Posterior cingulate gyrus (tissue), 11 donors: ENCODE measurements at regions not wholly inside any gene's neighbourhood (a gene's known extent, or its start where the extent isn't known, plus 50 kb on each side); places are given as distances from the start of the nearest gene placed in this dataset.
A peak's percentile ranks its signal among the peaks of the same experiment; 100 is the strongest.
"Not testable (repeated sequence)": the region's sequence is repeated elsewhere in the genome, so short reads cannot be mapped to it uniquely, and the experiment has no call there.

Experiments used
- DNase-seq, 10 donors: peaks; one replicate each; pipeline versions ENCODE4 v3.0.0 to v3.0.0-alpha.2; 2020 to 2021; ENCODE audit warnings: mixed read lengths in 3 of 10
- intact Hi-C: fragments of 100-400 bp; cut with DNase I; formaldehyde crosslinking; loops from one replicate; pipeline ENCODE4 v1.15.1; 2023

- intact Hi-C loops: no loop called here
- DNase-seq: peak in 1 of 10 donors; percentile 34
Observed at GRCh38 chr3:72280876-72281275, 495.9 kb upstream of the PROK2 start.

DNA sequence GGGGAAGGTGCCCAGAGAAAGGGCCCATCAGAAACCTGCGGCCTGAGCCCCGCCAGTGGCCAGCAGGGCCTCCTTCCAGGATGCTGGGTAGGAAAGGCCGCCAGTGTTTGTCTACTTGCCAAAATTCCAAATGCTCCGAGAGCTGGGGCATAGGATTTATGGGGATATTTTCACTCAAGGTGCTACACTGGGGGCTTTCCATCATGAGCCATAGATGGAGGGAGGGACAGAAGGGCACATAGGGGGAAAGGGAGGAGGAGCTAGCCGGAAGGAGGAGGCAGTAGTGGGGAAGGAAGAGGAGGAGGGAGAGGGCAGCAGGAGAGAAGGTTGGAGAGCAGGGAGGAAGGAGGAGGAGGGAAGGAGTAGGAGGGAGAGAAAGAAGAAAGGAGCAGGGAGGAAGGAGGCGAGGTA lies 494.7 kb upstream of the PROK2 start:
- DNase-seq: peak in 1 of 10 donors; percentile 70
- intact Hi-C loops: loop anchor here (10.0 kb wide), 1 partner anchor 55 kb away; no protein-coding TSS in a partner anchor

- DNase-seq: no peak
- intact Hi-C loops: loop anchor here (10.0 kb wide), 1 partner anchor 56 kb away; no protein-coding TSS in a partner anchor
Observed at GRCh38 chr3:72279068-72279604, 494.2 kb upstream of the PROK2 start.

GRCh38 chr3:72278349-72279067 lies 493.6 kb upstream of the PROK2 start:
- intact Hi-C loops: loop anchor here (10.0 kb wide), 1 partner anchor 56 kb away; no protein-coding TSS in a partner anchor
- no peak for DNase-seq

- DNase-seq: no peak
- intact Hi-C loops: loop anchor here (10.0 kb wide), 1 partner anchor 57 kb away; no protein-coding TSS in a partner anchor
Observed at GRCh38 chr3:72277710-72278109, 492.8 kb upstream of the PROK2 start.

- intact Hi-C loops: loop anchor here (10.0 kb wide), 1 partner anchor 58 kb away; no protein-coding TSS in a partner anchor
- peak in 1 of 10 donors; percentile 60 for DNase-seq
Observed at GRCh38 chr3:72276806-72277205, 491.9 kb upstream of the PROK2 start.

- intact Hi-C loops: loop anchor here (10.0 kb wide), 1 partner anchor 59 kb away; no protein-coding TSS in a partner anchor
- peak in 2 of 10 donors; percentile 22 to 51 for DNase-seq
Observed at GRCh38 chr3:72275331-72275751, 490.4 kb upstream of the PROK2 start.

GRCh38 chr3:72274493-72275330 lies 489.8 kb upstream of the PROK2 start:
- DNase-seq: peak in 2 of 10 donors; percentile 43 to 72
- intact Hi-C loops: loop anchor here (5.0 to 10.0 kb wide), 2 partner anchors 60 to 173 kb away; partner anchors contain the start of gene RYBP

DNA sequence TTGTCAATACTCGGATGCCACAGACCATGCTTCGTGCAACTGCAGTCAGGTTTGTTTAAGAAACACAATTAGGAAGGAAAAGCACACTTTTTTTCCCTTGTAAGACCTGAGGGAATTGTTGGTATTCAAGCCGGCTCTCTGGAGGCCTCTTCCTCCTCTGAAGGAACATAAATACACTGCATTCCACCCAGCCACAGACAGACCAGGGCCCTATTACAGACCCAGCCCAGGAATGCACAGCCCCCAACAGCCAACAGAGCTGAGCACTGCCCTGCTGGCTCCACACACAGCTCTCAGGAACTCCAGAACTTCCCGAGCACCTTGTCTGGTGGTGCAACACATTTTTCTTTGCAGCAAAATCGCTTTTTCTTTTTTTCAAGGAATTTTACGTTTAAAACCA lies 488.7 kb upstream of the PROK2 start:
- DNase-seq: peak in 1 of 10 donors; percentile 47
- intact Hi-C loops: loop anchor here (5.0 to 10.0 kb wide), 2 partner anchors 61 to 174 kb away; partner anchors contain the start of gene RYBP

DNA sequence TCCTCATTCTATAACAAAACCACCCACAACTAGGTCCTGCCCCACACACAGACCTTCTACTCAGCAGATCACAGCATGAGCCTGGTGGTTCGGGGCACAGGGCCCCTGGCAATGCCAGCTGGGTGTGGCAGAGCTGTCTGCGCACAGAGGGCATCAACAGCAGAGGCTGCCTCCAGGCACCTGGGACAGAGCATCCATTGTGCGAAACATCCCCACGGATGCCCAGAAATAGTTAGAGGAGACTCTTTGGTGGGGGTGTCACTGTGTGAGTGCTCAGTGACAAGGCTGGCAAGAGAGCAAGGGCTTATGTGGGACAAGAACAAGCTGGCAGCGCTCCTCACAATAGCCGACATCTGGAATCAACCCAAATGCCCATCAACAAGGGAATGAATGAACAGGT lies 487.4 kb upstream of the PROK2 start:
- intact Hi-C loops: loop anchor here (5.0 to 10.0 kb wide), 2 partner anchors 62 to 175 kb away; partner anchors contain the start of gene RYBP
- peak in 8 of 10 donors; percentile 35 to 93 (median 52) for DNase-seq

- intact Hi-C loops: loop anchor here (5.0 to 10.0 kb wide), 2 partner anchors 63 to 175 kb away; partner anchors contain the start of gene RYBP
- DNase-seq: no peak
Observed at GRCh38 chr3:72271923-72272322, 487.0 kb upstream of the PROK2 start.

GRCh38 chr3:72271216-72271615 lies 486.3 kb upstream of the PROK2 start:
- peak in 1 of 10 donors; percentile 34 for DNase-seq
- intact Hi-C loops: loop anchor here (5.0 to 10.0 kb wide), 2 partner anchors 64 to 176 kb away; partner anchors contain the start of gene RYBP

DNA sequence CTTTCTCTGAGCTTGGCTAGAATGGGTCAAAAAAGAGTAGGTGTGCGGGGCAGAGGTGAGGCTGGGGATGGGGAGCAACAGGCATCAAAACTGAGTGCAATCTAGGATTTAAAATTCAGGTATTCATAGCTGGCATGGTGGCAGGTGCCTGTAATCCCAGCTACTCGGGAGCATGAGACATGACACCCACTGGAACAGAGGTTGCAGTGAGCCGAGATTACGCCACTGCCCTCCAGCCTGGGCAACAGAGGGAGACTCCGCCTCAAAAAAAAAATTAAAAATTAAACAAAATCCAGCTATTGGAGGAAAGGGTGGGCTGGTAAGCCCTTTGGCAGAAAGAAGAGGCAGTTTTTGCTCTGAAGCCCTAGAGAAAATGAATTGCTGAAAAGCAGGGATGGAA lies 485.8 kb upstream of the PROK2 start:
- intact Hi-C loops: loop anchor here (5.0 to 10.0 kb wide), 2 partner anchors 64 to 177 kb away; partner anchors contain the start of gene RYBP

DNA sequence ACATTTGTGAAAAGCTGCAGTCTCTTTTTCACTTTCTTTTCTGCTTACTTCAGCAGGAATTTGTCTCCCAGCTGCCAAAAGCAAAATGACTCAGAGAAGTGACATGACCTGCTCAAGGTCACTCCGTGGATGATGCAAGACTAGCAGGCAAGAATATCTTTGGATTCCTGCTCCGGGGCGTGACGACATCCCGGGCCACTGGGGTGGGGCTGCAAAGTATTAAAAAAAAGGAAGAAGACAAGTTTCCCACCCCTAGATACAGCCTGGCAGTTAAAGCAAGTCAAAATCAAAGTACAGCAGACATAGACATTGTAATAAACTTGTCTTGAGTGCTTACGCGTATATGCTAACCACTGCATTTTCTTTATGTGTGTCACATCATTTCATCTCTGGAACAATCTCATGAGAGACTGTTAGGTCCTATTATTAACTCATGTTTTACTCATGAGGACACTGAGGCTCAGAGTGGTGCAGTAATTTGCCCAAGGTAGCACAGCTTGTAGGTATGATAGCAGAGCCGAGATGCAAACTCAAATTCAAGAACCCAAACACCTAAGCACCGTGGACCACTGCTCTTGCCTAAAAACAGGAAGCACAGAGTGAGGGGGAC lies 485.2 kb upstream of the PROK2 start:
- DNase-seq: peak in 1 of 10 donors; percentile 65
- intact Hi-C loops: loop anchor here (5.0 to 10.0 kb wide), 2 partner anchors 65 to 177 kb away; partner anchors contain the start of gene RYBP

More for the DNA sequence above, 485.8 kb upstream of the PROK2 start:
- peak in 1 of 10 donors; percentile 15 for DNase-seq

- intact Hi-C loops: loop anchor here (5.0 kb wide), 1 partner anchor 312 kb away; no protein-coding TSS in a partner anchor
Observed at GRCh38 chr3:72269475-72269874, 484.5 kb upstream of the PROK2 start.

GRCh38 chr3:72266921-72267524 lies 482.1 kb upstream of the PROK2 start:
- intact Hi-C loops: loop anchor here (5.0 kb wide), 1 partner anchor 310 kb away; no protein-coding TSS in a partner anchor

More at GRCh38 chr3:72269475-72269874, 484.5 kb upstream of the PROK2 start:
- DNase-seq: no peak

DNA sequence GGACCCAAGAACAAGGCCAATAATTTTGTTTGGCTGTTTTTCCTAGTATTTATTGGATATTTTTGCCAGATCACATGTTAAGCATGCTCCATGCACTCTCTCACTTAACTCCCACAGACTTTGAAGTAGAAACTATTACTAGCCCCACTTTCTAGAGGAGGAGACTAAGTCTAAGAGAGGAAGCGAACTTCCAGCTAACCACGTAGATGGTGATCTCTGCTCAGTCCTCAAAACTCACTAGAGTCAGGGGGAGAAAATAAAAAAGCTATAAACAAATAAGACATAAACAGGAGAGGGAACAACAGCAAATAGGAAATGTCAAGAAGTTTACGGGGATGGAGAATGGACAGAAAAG lies 481.0 kb upstream of the PROK2 start:
- DNase-seq: no peak
- intact Hi-C loops: loop anchor here (5.0 kb wide), 1 partner anchor 309 kb away; no protein-coding TSS in a partner anchor

More at GRCh38 chr3:72266921-72267524, 482.1 kb upstream of the PROK2 start:
- DNase-seq: not testable (repeated sequence)

DNA sequence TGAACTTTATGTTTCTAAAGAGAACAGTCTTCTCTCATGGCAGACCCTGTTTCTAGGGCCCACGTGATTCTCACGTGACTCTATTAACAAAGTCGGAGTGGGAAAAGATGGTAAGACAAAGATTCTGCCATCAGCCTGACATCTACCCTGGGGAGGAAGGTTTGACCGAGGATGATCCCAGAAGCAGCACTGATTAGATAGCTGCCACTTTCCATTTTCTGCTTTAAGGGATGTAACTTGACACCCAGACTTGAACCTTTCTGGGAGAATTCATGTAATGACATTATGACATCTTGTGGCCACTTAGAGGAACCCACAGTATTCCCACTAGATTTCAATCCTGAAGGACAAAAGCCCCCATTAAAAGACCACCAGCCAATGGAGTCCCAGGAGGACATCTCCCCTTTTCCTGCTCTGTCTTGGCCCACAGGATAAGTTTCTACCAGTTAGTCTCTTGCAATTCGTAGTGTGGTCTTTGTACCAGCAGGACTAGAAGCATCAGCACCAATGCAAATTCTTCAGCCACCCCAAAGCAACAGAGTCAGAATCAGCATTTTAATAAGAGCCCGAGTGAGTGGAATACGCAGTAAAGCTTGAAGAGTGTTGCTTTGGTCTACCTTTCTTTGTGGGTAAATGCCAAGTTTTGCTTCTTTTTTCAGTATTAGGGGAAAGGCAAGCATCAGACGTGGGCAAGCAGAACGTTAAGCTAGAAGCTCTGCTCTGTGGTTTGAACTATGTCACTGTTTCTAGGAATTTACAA lies 480.5 kb upstream of the PROK2 start:
- intact Hi-C loops: loop anchor here (5.0 kb wide), 1 partner anchor 308 kb away; no protein-coding TSS in a partner anchor

More for the DNA sequence above, 480.5 kb upstream of the PROK2 start:
- DNase-seq: no peak
